HG03571 (cell line): ENCODE measurements at regions not wholly inside any gene's neighbourhood (a gene's known extent, or its start where the extent isn't known, plus 50 kb on each side); places are given as distances from the start of the nearest gene placed in this dataset.
"Not testable (repeated sequence)": the region's sequence is repeated elsewhere in the genome, so short reads cannot be mapped to it uniquely, and the experiment has no call there.

ENCODE experiments used
- ATAC-seq: cut with Tn5 transposase; IDR thresholded peaks from one replicate; pipeline ENCODE4 v1.9.1; 2021; ENCODE audit not compliant: unreplicated experiment

DNA sequence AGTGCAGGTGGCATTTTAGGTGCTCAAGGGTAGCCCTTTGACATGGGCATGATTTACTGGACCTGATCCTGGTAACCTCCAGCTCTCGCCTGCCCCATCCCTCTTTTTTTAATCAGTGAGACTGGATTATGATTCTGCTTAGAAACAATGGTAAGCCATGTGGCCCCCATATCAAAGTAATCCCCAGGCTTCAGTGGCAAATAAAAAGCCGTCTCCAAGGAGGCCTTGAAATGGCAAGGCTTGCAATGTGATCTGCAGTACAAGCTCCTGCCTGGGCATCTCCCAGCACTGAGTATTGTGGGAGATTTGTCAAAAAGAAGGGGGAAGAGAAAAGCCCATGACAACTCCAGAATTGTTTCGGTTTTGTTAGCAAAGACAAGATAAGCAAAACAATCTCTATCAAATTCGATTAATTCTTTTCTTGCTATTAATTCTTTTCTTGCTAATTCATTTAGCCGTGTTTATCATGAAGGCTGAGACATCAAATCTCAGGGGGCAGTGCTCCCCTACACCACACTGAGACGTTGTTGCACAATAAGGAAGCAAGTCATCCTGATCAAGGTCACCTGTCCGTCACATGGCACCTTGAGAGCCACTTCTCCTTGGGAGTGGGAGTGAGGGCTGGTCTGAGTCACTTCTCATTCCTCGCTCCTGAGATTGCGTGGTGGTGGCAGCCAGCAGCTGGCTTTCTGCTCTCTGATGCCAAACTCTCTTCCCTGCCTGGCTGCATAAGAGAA is 312.7 kb upstream of the GATB start:
- no peak for ATAC-seq

DNA sequence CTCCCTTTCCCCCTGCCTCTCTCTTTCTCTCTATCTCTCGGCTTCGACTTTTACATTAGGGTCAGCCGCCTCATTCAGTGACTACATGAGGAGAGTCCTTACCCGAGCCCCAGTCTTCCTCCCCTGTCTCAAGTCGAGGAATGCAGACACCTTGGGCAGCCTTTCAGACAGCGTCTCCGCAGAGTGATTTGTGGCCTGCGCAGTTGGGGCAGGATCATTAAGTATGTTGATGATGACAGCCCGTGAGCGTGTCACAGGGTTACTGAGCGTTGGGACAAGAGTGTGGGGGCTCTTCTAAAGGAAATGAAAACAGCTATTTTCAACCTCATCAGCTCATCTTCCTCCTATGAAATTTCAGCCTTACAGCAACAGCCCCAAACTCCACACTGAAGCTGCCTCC is 312.1 kb upstream of the GATB start:
- no peak for ATAC-seq

DNA sequence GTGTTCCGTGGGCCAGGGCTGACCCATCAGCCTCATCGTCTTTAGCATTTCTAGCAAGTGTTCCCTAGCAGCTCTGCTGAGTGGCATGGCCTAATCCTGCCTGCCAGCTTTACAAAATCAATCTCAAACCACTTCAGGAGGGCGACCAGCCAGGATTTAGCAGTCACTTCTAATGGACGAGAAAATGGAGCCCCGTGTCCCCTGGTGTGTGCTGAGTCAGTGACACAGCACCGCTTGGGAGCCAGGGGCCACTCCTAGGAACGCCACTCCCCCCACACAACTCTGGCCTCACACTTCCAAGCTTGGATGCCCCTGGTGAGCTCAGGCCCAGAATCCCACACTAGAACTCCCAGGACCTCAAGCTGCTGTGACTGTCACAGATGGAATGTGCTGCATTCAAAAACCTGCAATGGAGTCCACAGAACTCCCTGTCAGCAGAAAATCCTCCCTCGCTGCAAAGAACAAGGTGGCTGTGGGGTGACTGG is 311.2 kb upstream of the GATB start:
- no peak for ATAC-seq

DNA sequence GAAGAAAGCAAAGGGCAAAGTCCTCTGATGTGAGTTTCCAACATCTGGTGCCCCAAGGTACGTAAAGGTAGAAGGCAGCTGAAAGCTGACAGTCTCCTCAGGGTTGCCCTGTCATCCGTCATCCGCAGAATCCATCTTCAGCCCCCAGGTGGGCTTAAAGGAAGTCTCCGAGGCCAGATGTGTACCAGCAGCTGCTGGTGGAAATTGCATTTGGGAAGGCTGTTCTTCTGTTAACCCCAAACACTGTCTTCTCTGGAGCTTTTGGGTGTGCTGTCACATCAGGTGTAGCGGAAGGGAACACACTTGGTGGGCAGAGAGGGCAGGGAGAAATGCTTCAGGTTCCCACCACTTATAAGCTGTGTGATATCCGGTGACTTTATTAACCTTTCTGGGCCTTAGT is 310.0 kb upstream of the GATB start:
- no peak for ATAC-seq

DNA sequence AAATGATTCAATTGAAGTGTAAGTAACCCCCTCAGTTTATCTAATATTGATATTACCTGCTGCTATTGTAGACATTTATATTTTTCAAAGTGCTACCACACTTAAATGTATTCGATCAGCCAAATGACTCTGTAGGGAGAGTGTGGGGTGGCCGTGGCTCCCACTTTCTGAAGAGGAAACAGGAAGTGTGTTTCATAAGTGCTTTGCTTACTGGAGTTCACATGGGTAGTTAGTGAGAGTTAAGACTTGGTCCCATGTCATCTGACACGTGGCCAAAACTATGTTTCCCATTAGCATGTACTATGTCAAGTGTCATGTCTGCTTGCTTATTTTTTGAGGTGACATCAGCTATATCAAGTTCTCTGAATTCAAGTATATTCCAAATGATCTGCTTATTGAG is 308.1 kb upstream of the GATB start:
- no peak for ATAC-seq

DNA sequence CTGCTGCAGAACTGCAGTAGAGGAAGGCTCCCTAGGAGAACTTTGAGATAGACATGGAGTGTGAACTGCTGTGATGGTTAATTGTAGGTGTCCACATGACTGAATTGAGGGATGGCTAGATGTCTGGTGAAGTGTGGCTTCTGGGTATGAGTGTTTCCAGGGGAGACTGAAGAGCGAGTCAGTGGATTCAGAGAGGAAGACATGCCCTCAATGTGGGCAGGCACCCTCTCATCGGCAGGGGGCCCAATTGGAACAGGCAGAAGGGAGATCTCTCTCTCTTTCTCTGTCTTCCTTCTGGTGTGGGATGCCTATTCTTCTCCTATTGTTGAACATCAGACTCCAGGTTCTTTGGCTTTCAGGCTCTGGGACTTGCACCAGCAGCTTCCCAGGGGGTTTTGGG is 304.7 kb upstream of the GATB start:
- no peak for ATAC-seq

DNA sequence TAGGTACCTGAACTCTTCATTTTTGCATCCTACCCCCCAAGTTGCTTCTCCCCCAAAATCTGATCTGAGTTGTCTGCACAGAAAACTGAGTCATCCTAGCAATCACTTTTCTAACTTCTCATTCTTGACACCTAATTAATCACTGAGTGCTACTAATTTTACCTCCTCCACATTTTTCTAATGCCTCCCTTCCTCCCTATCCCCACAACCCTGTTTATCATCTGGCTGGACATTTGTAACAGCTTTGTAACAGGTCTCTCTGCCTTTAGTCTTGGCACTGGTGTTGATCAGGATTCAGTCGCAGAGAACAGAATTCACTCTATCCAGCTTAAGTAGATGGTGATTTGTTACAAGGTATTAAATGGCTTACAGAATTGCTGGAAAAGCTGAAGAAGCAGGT is 303.9 kb upstream of the GATB start:
- ATAC-seq, result no peak

DNA sequence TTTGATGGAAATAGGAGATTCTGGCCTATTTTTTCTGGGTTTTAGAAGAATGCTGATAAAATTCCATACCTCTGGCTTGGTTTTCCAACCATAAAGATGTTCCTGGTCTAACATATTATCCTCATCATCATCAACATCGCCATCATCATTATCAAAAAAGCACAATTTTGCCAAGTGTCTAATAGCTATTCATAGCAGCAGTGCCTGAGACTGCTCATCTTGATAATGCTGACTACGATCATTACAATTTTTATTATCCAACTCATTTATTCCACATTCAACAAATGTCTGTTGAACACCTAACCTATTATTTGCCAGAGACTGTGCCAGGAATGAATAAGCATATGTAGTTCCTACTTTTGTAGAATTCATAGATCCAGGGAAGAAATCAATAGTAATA is 303.5 kb upstream of the GATB start:
- no peak for ATAC-seq

DNA sequence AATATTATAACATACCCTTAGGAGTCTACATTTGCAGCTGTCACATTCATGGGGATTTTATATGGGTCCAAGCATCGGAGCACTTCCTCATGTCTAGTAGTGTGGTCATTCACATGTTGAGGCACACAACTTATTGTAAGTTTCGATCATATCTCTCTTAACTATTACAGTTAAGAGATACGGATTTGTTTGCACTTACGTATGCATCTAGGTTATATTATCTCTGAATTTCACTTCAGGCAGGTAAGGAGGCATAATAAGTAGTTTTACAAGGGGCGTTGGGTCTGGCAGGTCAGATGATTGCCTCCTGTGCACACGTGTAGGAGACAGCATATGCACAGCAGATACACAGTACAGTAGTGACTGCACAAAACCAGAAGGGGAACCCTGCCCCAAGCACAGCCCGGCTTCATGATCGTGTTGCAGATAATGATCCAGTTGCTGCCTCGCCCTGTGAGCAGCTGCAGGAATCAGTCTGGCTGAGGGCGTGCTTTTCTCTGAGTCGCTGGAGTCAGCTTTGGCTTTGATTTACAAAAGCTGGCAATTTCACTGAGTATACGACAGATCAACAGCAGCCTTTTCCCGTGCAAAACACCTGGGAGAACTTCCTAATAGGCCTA is 302.9 kb upstream of the GATB start:
- no peak for ATAC-seq

DNA sequence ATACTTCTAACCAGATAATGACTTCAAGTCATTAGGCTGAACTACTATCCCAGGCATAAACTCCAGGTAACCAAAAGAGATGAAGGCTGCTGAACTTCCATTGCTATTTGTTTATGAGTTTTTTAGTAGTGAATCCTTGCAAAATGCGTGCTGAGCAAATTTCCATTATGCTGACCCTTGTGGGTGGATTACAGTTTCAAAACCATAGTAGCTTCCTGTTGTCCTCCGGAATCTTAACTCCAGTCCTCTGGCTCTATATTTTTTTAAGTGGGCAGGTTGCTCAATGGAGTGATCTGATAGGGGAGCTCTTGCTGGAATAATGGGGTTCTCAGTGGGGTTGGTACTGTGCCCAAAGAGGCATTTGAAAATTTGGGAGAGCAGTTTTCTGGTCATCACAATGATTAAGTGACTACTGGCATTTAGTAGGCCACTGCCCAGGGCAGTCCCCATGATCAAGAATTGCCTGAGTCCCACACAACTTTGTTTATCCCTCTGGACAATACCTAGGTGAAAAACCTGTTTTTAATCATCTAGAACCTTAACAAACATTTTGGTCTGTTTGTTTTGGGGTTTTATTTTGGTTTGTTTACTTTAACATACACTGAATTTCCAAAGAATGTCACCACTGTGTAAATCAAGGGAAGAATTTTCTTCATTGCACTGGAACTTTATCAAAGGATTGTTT is 302.3 kb upstream of the GATB start:
- ATAC-seq, result no peak

DNA sequence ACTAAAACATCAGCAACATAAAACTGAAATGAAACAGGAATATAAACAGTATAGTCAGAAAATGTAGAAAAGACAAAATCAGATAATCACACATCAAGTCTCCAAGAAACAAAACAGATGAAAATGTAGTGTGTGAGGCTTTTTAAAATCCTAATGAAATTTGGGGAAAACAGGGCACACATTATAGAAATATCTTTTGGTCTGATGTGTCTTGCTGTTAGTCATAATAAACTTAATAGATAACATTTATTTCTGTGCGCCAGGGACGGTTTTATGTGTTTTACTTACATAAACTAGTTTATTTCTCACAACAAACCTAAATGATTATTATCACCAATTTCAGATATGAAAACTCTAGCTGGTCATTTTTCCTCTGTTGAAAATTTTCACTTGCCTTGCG is 293.9 kb upstream of the GATB start:
- no peak for ATAC-seq

DNA sequence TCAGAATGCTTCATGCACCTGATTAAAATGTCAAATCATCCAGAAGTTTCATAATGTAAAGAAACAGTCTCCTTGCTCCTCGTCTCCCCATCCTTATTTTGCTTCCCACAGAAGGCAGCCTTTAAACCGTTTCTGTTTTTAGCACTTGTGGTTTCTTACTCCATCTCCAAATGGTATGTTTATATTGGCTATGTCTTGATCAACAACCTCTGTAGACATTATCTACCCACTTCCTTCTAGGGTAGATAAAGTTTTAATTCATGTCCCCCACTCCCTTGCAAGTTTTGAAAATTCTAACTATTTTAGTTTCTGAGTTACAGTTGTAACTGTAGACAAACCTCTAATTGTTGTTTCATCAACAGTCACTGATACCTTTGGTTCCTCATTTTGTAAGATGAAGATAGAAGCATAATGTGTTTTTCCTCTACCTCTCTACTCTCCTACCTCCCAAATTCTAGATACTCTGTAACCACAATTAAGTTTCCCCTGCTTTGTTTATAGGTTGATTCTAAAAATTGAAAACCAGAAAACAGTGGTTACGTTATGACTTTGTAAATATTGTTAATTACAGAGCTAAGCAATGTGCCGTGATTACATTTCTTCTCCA is 291.7 kb upstream of the GATB start:
- ATAC-seq, result no peak

DNA sequence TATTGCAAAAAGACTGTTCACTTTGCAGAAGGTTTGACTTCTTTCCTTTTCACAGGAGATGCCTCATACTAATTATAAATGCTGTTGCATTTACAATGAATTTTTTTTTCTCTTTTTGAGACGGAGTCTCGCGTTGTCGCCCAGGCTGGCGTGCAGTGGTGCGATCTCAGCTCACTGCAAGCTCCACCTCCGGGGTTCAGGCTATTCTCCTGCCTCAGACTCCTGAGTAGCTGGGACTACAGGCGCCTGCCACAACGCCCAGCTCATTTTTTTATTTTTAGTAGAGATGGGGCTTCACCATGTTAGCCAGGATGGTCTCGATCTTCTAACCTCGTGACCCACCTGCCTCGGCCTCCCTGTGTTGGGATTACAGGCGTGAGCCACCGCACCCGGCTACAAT is 290.5 kb upstream of the GATB start:
- not testable (repeated sequence) for ATAC-seq

DNA sequence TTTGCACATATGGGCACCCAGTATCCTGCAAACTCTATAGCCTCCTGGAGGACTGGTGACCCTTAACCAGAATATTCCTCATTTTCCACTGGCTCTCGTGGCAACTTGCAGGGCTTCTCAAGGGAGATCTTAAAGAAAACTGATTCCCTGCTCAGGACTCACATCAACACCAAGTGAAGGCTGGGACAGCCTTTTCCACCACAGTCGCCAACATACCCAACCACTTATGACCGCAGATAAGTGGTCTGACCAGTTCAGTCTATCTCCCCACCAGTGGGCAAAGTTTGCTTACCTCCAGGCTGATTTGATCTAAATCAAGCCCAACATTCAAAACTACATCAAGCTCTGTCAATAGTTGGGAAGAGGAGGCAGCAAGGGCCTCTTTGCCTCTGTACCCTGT is 289.3 kb upstream of the GATB start:
- ATAC-seq, result no peak

DNA sequence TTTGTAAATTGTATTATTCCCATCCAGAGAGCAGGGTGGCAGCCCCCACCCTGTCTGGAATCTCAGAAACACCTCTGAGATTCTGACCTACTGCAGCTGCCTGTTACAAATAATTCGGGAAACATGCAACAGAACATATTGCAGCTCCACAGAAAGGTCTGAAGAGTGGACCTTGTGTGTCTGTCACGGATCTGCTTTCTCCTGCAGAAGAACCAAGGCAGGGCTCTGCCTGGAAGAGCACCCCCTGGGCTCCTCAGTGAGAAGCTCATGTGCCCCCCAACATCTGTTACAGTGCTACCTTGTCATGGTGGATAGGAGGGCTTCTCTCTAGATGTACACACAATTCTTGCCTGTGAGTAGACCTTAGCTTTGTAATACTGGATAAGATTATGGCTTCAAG is 286.6 kb upstream of the GATB start:
- no peak for ATAC-seq

DNA sequence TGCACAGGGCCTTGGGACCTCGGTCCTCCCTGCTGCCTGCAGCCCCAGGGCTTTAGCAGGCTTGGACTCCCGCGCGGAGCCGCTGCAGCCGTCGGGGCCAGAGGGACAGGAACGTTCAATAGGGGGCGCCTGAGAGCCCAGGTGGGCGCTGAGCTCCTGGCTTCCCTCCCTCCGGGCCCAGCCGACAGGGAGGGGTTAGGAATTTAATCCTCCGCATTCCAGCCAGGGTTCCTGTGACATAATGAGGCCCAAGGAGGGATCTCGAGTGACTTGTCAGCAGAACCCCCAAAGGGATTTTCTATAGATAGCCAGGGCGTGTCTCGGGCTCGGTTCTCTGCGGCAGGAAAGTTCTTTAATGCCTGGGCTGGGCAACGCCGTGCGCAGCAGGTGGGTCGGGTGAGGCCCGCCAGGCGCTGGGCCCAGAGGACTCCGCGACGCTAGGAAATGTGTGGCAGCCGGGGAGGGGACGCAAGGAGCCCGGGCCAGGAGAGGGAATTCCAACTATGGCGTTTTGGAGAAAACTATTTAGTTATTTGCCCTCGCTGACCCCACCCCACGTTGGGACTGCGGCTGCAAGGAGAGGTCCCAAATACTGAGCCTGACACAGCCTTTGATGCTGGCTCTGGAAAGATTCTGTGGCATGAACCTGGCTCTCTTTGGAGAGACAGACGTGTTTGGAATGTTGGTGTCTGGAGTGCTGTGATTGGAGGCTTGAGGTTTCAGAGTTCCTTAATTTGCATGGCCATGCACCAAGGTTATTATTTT is 285.2 kb upstream of the GATB start:
- peak; percentile 45 for ATAC-seq

DNA sequence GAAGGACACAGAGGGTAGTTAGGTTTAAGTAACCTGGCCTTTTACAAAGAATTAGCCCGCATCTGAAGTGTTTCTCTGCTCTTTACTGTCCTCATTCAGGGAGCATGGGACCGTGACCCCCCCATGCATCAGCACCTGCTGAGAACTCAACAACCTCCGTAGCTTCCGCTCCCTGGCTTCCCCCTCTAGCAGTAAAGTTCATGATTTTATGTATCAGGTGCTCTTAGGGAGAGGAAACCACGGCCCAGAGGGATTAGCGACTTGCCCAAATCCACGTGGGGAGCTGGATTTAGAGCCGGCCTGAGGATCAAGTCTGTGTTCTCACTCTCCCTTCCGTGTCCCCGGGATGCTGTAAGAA is 284.6 kb upstream of the GATB start:
- peak; percentile 52 for ATAC-seq

DNA sequence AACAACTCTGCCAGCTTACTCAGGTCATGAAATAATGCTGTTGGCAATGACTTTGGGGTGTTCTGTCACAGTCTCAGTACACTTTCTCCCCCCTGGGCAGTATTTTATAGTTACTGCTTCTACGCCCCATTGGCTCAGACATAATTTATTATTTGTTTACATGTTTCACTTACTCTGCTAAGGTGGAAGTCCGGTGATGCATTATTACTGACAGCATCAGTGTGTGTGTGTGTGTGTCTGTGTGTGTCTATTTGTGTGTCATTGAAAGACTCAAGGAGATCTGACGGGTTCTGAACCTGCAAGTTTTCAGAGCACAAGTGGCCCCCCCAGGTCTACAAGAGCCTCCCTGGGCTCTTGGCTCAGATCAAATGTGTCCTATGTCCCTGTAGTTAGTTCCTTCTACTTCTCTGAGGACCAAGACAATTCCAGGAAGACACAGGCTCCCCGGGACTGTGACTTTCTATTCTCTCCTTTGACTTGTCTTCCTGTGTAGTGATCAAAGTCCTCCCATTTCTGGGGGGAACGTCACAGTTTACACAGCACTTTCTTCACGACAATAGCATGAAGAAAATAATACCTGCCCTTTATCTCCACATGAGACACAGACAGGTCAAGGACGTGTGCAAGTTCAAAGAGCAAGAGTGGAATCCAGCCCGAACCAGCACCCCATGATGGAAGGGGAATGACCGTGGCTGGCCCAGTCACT is 283.7 kb upstream of the GATB start:
- no peak for ATAC-seq

DNA sequence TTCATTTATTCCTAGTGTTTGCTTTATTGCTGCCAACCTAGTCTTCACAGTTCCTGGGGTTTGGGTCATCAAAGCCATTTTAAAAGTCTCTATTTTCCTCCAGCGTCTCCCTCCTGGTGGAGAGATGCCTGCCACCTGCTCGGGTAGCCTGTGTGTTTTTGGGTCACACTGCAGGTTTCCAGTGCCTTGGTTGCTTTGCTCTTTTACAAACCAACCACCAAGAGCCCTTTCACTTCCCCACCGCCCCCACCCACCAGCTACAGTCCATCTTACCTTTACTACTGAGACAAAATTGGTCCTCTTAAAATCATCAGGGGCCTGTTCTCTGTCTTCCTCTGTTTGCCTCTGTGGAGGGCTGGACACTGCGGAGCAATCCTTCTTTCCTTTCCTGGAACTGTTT is 280.5 kb upstream of the GATB start:
- no peak for ATAC-seq

DNA sequence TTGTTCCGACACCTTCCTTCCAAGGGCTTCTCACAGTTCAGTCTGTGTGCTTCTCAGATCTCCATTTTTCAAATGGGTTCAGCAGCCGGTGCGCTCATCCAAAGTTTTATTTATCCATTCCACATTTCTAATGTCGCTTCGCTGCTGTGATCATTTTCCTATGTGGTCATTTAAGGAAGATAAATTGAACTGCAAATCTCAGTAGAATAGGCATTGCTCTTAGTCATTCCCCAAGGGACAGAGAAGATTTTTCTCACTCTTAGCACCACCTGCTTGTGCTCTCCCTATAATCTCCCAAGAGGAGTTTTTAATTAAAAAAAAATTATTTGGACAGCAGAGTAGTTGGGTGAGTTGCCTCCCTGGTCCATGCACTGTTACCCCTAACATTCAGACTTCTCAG is 278.9 kb upstream of the GATB start:
- no peak for ATAC-seq

DNA sequence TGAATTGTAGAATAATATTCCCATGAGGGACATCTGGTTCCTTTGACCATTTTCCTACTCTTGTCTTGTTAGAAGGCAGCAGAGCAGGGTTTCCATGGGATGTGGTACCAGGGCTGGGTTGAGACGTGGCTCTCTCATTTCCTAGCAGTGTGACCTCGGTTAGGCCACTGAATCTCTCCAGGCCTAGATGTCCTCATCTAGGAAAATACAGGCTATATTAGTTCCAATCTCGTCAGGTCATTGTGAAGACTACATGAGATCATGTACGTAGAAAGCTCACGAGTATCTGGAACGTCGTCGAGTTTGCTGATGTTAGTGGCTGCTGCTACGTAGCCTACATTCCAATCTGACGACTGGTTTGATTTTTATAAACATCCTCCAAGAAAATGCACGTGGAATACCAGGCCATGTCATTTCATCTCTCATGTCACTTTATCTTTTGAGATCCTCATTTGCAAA is 278.2 kb upstream of the GATB start:
- ATAC-seq, result no peak
